ENCODE measurements at regions not wholly inside any gene's neighbourhood (a gene's known extent, or its start where the extent isn't known, plus 50 kb on each side); places are given as distances from the start of the nearest gene placed in this dataset.

- TF ChIP-seq, protein P1, sequence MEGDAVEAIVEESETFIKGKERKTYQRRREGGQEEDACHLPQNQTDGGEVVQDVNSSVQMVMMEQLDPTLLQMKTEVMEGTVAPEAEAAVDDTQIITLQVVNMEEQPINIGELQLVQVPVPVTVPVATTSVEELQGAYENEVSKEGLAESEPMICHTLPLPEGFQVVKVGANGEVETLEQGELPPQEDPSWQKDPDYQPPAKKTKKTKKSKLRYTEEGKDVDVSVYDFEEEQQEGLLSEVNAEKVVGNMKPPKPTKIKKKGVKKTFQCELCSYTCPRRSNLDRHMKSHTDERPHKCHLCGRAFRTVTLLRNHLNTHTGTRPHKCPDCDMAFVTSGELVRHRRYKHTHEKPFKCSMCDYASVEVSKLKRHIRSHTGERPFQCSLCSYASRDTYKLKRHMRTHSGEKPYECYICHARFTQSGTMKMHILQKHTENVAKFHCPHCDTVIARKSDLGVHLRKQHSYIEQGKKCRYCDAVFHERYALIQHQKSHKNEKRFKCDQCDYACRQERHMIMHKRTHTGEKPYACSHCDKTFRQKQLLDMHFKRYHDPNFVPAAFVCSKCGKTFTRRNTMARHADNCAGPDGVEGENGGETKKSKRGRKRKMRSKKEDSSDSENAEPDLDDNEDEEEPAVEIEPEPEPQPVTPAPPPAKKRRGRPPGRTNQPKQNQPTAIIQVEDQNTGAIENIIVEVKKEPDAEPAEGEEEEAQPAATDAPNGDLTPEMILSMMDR (IDR thresholded peaks at IDR 0.05; ENCODE audit: low read depth, low read length): no peak
- TF ChIP-seq EZH2phosphoT487 (IDR thresholded peaks at IDR 0.05; ENCODE audit: low read depth): no peak
Measured at GRCh38 chr1:55369474-55369873, 154.3 kb upstream of the USP24 start.

Measured in OCI-LY3 (cell line).